ENCODE measurements at regions not wholly inside any gene's neighbourhood (a gene's known extent, or its start where the extent isn't known, plus 50 kb on each side); places are given as distances from the start of the nearest gene placed in this dataset.

GRCh38 chr6:134740027-134740373 is 209.9 kb downstream of the ALDH8A1 start:
- Histone ChIP-seq H3K27ac (ENCODE audit: low read depth, low read length, severe bottlenecking) (no peak overlapping the region), H3K9me3 (ENCODE audit: control insufficient read depth, low read length) (no peaks in the 10 kb centered on the region), H3K36me3 (ENCODE audit: control insufficient read depth, insufficient read depth, low read length) (no peaks in the 10 kb centered on the region), H3K4me3 (ENCODE audit: extremely low read depth, insufficient read depth, low read length, poor library complexity, severe bottlenecking) (no peak overlapping the region), H3K4me1 (ENCODE audit: control insufficient read depth, insufficient read depth, low read length, poor library complexity, severe bottlenecking) (no peaks in the 10 kb centered on the region)
- WGBS, 2 experiments (ENCODE audit: insufficient coverage in 2 of 2) = 86 to 88% methylated on average over 4 of the region's 5 CpGs

GRCh38 chr6:134739299-134740026 is 210.4 kb downstream of the ALDH8A1 start:
- H3K4me1 ChIP-seq (ENCODE audit: control insufficient read depth, insufficient read depth, low read length, poor library complexity, severe bottlenecking) = no peaks in the 10 kb centered on the region
- H3K4me3 ChIP-seq (ENCODE audit: extremely low read depth, insufficient read depth, low read length, poor library complexity, severe bottlenecking) = no peak overlapping the region
- H3K27ac ChIP-seq (ENCODE audit: low read depth, low read length, severe bottlenecking) = no peak overlapping the region
- no peaks in the 10 kb centered on the region for H3K36me3 ChIP-seq (ENCODE audit: control insufficient read depth, insufficient read depth, low read length)
- WGBS, 2 experiments (ENCODE audit: insufficient coverage in 2 of 2) = 88 to 100% methylated on average over 4 to 5 of the region's 6 CpGs
- H3K9me3 ChIP-seq (ENCODE audit: control insufficient read depth, low read length) = no peaks in the 10 kb centered on the region

- WGBS, 2 experiments (ENCODE audit: insufficient coverage in 2 of 2) = no CpG with 5 or more reads among the region's 1 CpG
- H3K27ac ChIP-seq (ENCODE audit: low read depth, low read length, severe bottlenecking) = no peak overlapping the region
- H3K9me3 ChIP-seq (ENCODE audit: control insufficient read depth, low read length) = no peaks in the 10 kb centered on the region
- no peaks in the 10 kb centered on the region for H3K4me1 ChIP-seq (ENCODE audit: control insufficient read depth, insufficient read depth, low read length, poor library complexity, severe bottlenecking)
- H3K36me3 ChIP-seq (ENCODE audit: control insufficient read depth, insufficient read depth, low read length) = no peaks in the 10 kb centered on the region
- no peak overlapping the region for H3K4me3 ChIP-seq (ENCODE audit: extremely low read depth, insufficient read depth, low read length, poor library complexity, severe bottlenecking)
Measured at GRCh38 chr6:134738211-134738885, 211.6 kb downstream of the ALDH8A1 start.

- no peak overlapping the region for H3K4me3 ChIP-seq (ENCODE audit: extremely low read depth, insufficient read depth, low read length, poor library complexity, severe bottlenecking)
- no peak overlapping the region for H3K27ac ChIP-seq (ENCODE audit: low read depth, low read length, severe bottlenecking)
- H3K4me1 ChIP-seq (ENCODE audit: control insufficient read depth, insufficient read depth, low read length, poor library complexity, severe bottlenecking) = no peaks in the 10 kb centered on the region
- no peaks in the 10 kb centered on the region for H3K36me3 ChIP-seq (ENCODE audit: control insufficient read depth, insufficient read depth, low read length)
- no peaks in the 10 kb centered on the region for H3K9me3 ChIP-seq (ENCODE audit: control insufficient read depth, low read length)
Measured at GRCh38 chr6:134735461-134735860, 214.4 kb downstream of the ALDH8A1 start.

GRCh38 chr6:134734312-134734869 is 215.5 kb downstream of the ALDH8A1 start:
- Histone ChIP-seq H3K4me1 (ENCODE audit: control insufficient read depth, insufficient read depth, low read length, poor library complexity, severe bottlenecking) (no peaks in the 10 kb centered on the region), H3K4me3 (ENCODE audit: extremely low read depth, insufficient read depth, low read length, poor library complexity, severe bottlenecking) (no peak overlapping the region), H3K27ac (ENCODE audit: low read depth, low read length, severe bottlenecking) (no peak overlapping the region), H3K9me3 (ENCODE audit: control insufficient read depth, low read length) (no peaks in the 10 kb centered on the region), H3K36me3 (ENCODE audit: control insufficient read depth, insufficient read depth, low read length) (no peaks in the 10 kb centered on the region)
- WGBS, 2 experiments (ENCODE audit: insufficient coverage in 2 of 2) = 75 to 79% methylated on average over 5 of the region's 6 CpGs

- Histone ChIP-seq H3K4me3 (ENCODE audit: extremely low read depth, insufficient read depth, low read length, poor library complexity, severe bottlenecking) (no peak overlapping the region), H3K9me3 (ENCODE audit: control insufficient read depth, low read length) (no peaks in the 10 kb centered on the region), H3K4me1 (ENCODE audit: control insufficient read depth, insufficient read depth, low read length, poor library complexity, severe bottlenecking) (no peaks in the 10 kb centered on the region), H3K36me3 (ENCODE audit: control insufficient read depth, insufficient read depth, low read length) (no peaks in the 10 kb centered on the region), H3K27ac (ENCODE audit: low read depth, low read length, severe bottlenecking) (no peak overlapping the region)
- WGBS, 2 experiments (ENCODE audit: insufficient coverage in 2 of 2) = no CpG with 5 or more reads among the region's 1 CpG
Measured at GRCh38 chr6:134733801-134734200, 216.1 kb downstream of the ALDH8A1 start.

- 86 to 94% methylated on average over 2 of the region's 4 CpGs for WGBS, 2 experiments (ENCODE audit: insufficient coverage in 2 of 2)
- no peaks in the 10 kb centered on the region for H3K36me3 ChIP-seq (ENCODE audit: control insufficient read depth, insufficient read depth, low read length)
- H3K9me3 ChIP-seq (ENCODE audit: control insufficient read depth, low read length) = no peaks in the 10 kb centered on the region
- no peaks in the 10 kb centered on the region for H3K4me1 ChIP-seq (ENCODE audit: control insufficient read depth, insufficient read depth, low read length, poor library complexity, severe bottlenecking)
- H3K27ac ChIP-seq (ENCODE audit: low read depth, low read length, severe bottlenecking) = no peak overlapping the region
- H3K4me3 ChIP-seq (ENCODE audit: extremely low read depth, insufficient read depth, low read length, poor library complexity, severe bottlenecking) = no peak overlapping the region
Measured at GRCh38 chr6:134732763-134733162, 217.1 kb downstream of the ALDH8A1 start.

- Histone ChIP-seq H3K36me3 (ENCODE audit: control insufficient read depth, insufficient read depth, low read length) (no peaks in the 10 kb centered on the region), H3K9me3 (ENCODE audit: control insufficient read depth, low read length) (no peaks in the 10 kb centered on the region), H3K27ac (ENCODE audit: low read depth, low read length, severe bottlenecking) (no peak overlapping the region), H3K4me1 (ENCODE audit: control insufficient read depth, insufficient read depth, low read length, poor library complexity, severe bottlenecking) (no peaks in the 10 kb centered on the region), H3K4me3 (ENCODE audit: extremely low read depth, insufficient read depth, low read length, poor library complexity, severe bottlenecking) (no peak overlapping the region)
- 90 to 100% methylated on average over 1 of the region's 1 CpG for whole genome bisulfite sequencing, 2 experiments (ENCODE audit: insufficient coverage in 2 of 2)
Measured at GRCh38 chr6:134731615-134732014, 218.3 kb downstream of the ALDH8A1 start.

GRCh38 chr6:134730013-134730412 is 219.9 kb downstream of the ALDH8A1 start:
- 71% methylated on average over 5 to 8 of the region's 8 CpGs for WGBS, 2 experiments (ENCODE audit: insufficient coverage in 2 of 2)
- Histone ChIP-seq H3K4me3 (ENCODE audit: extremely low read depth, insufficient read depth, low read length, poor library complexity, severe bottlenecking) (no peak overlapping the region), H3K9me3 (ENCODE audit: control insufficient read depth, low read length) (no peaks in the 10 kb centered on the region), H3K27ac (ENCODE audit: low read depth, low read length, severe bottlenecking) (no peak overlapping the region), H3K4me1 (ENCODE audit: control insufficient read depth, insufficient read depth, low read length, poor library complexity, severe bottlenecking) (no peaks in the 10 kb centered on the region), H3K36me3 (ENCODE audit: control insufficient read depth, insufficient read depth, low read length) (no peaks in the 10 kb centered on the region)

- no peaks in the 10 kb centered on the region for H3K4me1 ChIP-seq (ENCODE audit: control insufficient read depth, insufficient read depth, low read length, poor library complexity, severe bottlenecking)
- H3K9me3 ChIP-seq (ENCODE audit: control insufficient read depth, low read length) = no peaks in the 10 kb centered on the region
- no peak overlapping the region for H3K27ac ChIP-seq (ENCODE audit: low read depth, low read length, severe bottlenecking)
- WGBS, 2 experiments (ENCODE audit: insufficient coverage in 2 of 2) = 80 to 83% methylated on average over 2 to 3 of the region's 4 CpGs
- no peak overlapping the region for H3K4me3 ChIP-seq (ENCODE audit: extremely low read depth, insufficient read depth, low read length, poor library complexity, severe bottlenecking)
- no peaks in the 10 kb centered on the region for H3K36me3 ChIP-seq (ENCODE audit: control insufficient read depth, insufficient read depth, low read length)
Measured at GRCh38 chr6:134729561-134729960, 220.3 kb downstream of the ALDH8A1 start.

- no peaks in the 10 kb centered on the region for H3K36me3 ChIP-seq (ENCODE audit: control insufficient read depth, insufficient read depth, low read length)
- no peak overlapping the region for H3K4me3 ChIP-seq (ENCODE audit: extremely low read depth, insufficient read depth, low read length, poor library complexity, severe bottlenecking)
- no peak overlapping the region for H3K27ac ChIP-seq (ENCODE audit: low read depth, low read length, severe bottlenecking)
- no peaks in the 10 kb centered on the region for H3K9me3 ChIP-seq (ENCODE audit: control insufficient read depth, low read length)
- H3K4me1 ChIP-seq (ENCODE audit: control insufficient read depth, insufficient read depth, low read length, poor library complexity, severe bottlenecking) = no peaks in the 10 kb centered on the region
- no CpG with 5 or more reads among the region's 2 CpGs for WGBS, 2 experiments (ENCODE audit: insufficient coverage in 2 of 2)
Measured at GRCh38 chr6:134727081-134727480, 222.8 kb downstream of the ALDH8A1 start.

All from mesodermal cell (in vitro differentiated cells).